ENCODE measurements at regions not wholly inside any gene's neighbourhood (a gene's known extent, or its start where the extent isn't known, plus 50 kb on each side); places are given as distances from the start of the nearest gene placed in this dataset.

- TF ChIP-seq FOS (IDR thresholded peaks at IDR 0.05; ENCODE audit: low read depth, low read length) (no peak), CTCF (conservative IDR thresholded peaks at IDR 0.05; ENCODE audit: low read depth, low read length) (no peak), USF2 (IDR thresholded peaks at IDR 0.05; ENCODE audit: low read depth, low read length) (no peak)
Measured at GRCh38 chr4:11105715-11106114, 323.0 kb downstream of the HS3ST1 start.

All from IMR-90 (cell line).